NCI-H1105 (cell line): ENCODE measurements at regions not wholly inside any gene's neighbourhood (a gene's known extent, or its start where the extent isn't known, plus 50 kb on each side); places are given as distances from the start of the nearest gene placed in this dataset.

Experiments used
- DNase-seq: peaks from one replicate; lab custom pipeline; 2025; lab: John Stamatoyannopoulos, UW

- no peak for DNase-seq
These were observed 112.1 kb upstream of the EYS start for GRCh38 chr6:65819152-65819551.

GRCh38 chr6:65818576-65818975, 111.5 kb upstream of the EYS start:
- no peak for DNase-seq

- DNase-seq, result no peak
These were observed 110.0 kb upstream of the EYS start for GRCh38 chr6:65816991-65817390.

- no peak for DNase-seq
These were observed 107.0 kb upstream of the EYS start for GRCh38 chr6:65814071-65814470.

- no peak for DNase-seq
These were observed 96.2 kb upstream of the EYS start for GRCh38 chr6:65803186-65803585.

GRCh38 chr6:65799389-65799788, 92.4 kb upstream of the EYS start:
- DNase-seq, result no peak

GRCh38 chr6:65798280-65799014, 91.4 kb upstream of the EYS start:
- DNase-seq, result no peak

GRCh38 chr6:65790666-65791065, 83.6 kb upstream of the EYS start:
- no peak for DNase-seq

- DNase-seq, result no peak
These were observed 80.8 kb upstream of the EYS start for GRCh38 chr6:65787787-65788186.

- DNase-seq, result no peak
These were observed 79.8 kb upstream of the EYS start for GRCh38 chr6:65786815-65787214.

GRCh38 chr6:65780691-65781090, 73.7 kb upstream of the EYS start:
- DNase-seq, result no peak

- DNase-seq, result no peak
These were observed 69.3 kb upstream of the EYS start for GRCh38 chr6:65776332-65776731.

- DNase-seq, result no peak
These were observed 64.9 kb upstream of the EYS start for GRCh38 chr6:65771946-65772345.

GRCh38 chr6:65761890-65762289, 54.9 kb upstream of the EYS start:
- no peak for DNase-seq

- no peak for DNase-seq
These were observed 53.3 kb upstream of the EYS start for GRCh38 chr6:65760285-65760684.
